ENCODE measurements at regions not wholly inside any gene's neighbourhood (a gene's known extent, or its start where the extent isn't known, plus 50 kb on each side); places are given as distances from the start of the nearest gene placed in this dataset.

- H3K27ac ChIP-seq: no peak overlapping the region
- TF ChIP-seq ZFX (IDR thresholded peaks at IDR 0.05; ENCODE audit: borderline replicate concordance): no peak
- no peak for TF ChIP-seq CTCF (IDR thresholded peaks at IDR 0.05)
These were observed 361.5 kb upstream of the ADGRL2 start for GRCh38 chr1:81439046-81439823.

- TF ChIP-seq CTCF (IDR thresholded peaks at IDR 0.05): no peak
- no peak overlapping the region for H3K27ac ChIP-seq
These were observed 363.1 kb upstream of the ADGRL2 start for GRCh38 chr1:81437649-81438048.

- TF ChIP-seq CTCF (IDR thresholded peaks at IDR 0.05): no peak
- no peak for TF ChIP-seq ZFX (IDR thresholded peaks at IDR 0.05; ENCODE audit: borderline replicate concordance)
- no peak overlapping the region for H3K27ac ChIP-seq
These were observed 363.5 kb upstream of the ADGRL2 start for GRCh38 chr1:81437213-81437612.

- no peak overlapping the region for H3K27ac ChIP-seq
- TF ChIP-seq CTCF (IDR thresholded peaks at IDR 0.05) (no peak), ZFX (IDR thresholded peaks at IDR 0.05; ENCODE audit: borderline replicate concordance) (no peak)
These were observed 365.6 kb upstream of the ADGRL2 start for GRCh38 chr1:81435175-81435574.

- H3K27ac ChIP-seq: no peak overlapping the region
- TF ChIP-seq CTCF (IDR thresholded peaks at IDR 0.05): no peak
- TF ChIP-seq ZFX (IDR thresholded peaks at IDR 0.05; ENCODE audit: borderline replicate concordance): no peak
These were observed 367.1 kb upstream of the ADGRL2 start for GRCh38 chr1:81433676-81434075.

GRCh38 chr1:81432654-81433109, 368.1 kb upstream of the ADGRL2 start:
- H3K27ac ChIP-seq: no peak overlapping the region
- TF ChIP-seq CTCF (IDR thresholded peaks at IDR 0.05): no peak

GRCh38 chr1:81432059-81432458, 368.7 kb upstream of the ADGRL2 start:
- TF ChIP-seq CTCF (IDR thresholded peaks at IDR 0.05) (no peak), ZFX (IDR thresholded peaks at IDR 0.05; ENCODE audit: borderline replicate concordance) (no peak)

More at GRCh38 chr1:81432059-81432458, 368.7 kb upstream of the ADGRL2 start:
- no peak overlapping the region for H3K27ac ChIP-seq
